Erythroblast (primary cell): ENCODE measurements at regions not wholly inside any gene's neighbourhood (a gene's known extent, or its start where the extent isn't known, plus 50 kb on each side); places are given as distances from the start of the nearest gene placed in this dataset.

Source experiments
- GATA1 ChIP-seq: IDR thresholded peaks from 2 replicates; pipeline ENCODE4 v1.6.1; 2011; ENCODE audit warnings: low read depth, mild to moderate bottlenecking, control low read depth, low read length, moderate library complexity
- POLR2A ChIP-seq: IDR thresholded peaks from 2 replicates; pipeline ENCODE4 v1.6.1; 2011; ENCODE audit warnings: mild to moderate bottlenecking, low read length

- TF ChIP-seq POLR2A (no peak), GATA1 (no peak)
Observed at GRCh38 chr4:162659716-162660115, 495.9 kb upstream of the FSTL5 start.
